K562 (cell line): ENCODE measurements at regions not wholly inside any gene's neighbourhood (a gene's known extent, or its start where the extent isn't known, plus 50 kb on each side); places are given as distances from the start of the nearest gene placed in this dataset.

ENCODE experiments used
- ATAC-seq: fragments of 200-7000 bp; cut with Tn5 transposase; 3 replicates; pipeline ENCODE4 v1.9.1; 2020; ENCODE audit warnings: moderate library complexity
- BruUV-seq: library from RNA; stranded (reverse); fragments of 400-500 nt; replicated peaks from 2 replicates; lab custom pipeline; 2021; lab: Mats Ljungman, UMichigan
- CTCF ChIA-PET: fragments of 300-600 bp; formaldehyde crosslinking; extraction: SDS; loops from one replicate; lab custom pipeline; 2021; ENCODE audit warnings: low intra/inter-chr PET ratio; lab: Yijun Ruan, JAX
- POLR2A ChIA-PET: fragments of 300-600, 350-650 bp; sonication (Branson Sonifier 250); formaldehyde crosslinking; extraction: SDS; loops from one replicate; lab custom pipeline; 2021; ENCODE audit warnings: antibody characterized with exemption, inconsistent platforms; lab: Yijun Ruan, JAX
- DNase-seq, 4 experiments: peaks; one replicate each; pipeline versions ENCODE4 v3.0.0 to v3.0.0-alpha.2; 2011 to 2018; ENCODE audit warnings: low spot score in 3 of 4, mixed read lengths in 3 of 4; ENCODE audit errors: extremely low read depth in 1 of 4
- FAIRE-seq: peaks from 2 replicates; lab custom pipeline; 2011; peaks lifted over from hg19 to GRCh38; lab: Jason Lieb, UNC
- H2AFZ ChIP-seq: 2 replicates; pipeline ENCODE4 v1.6.0; 2011; ENCODE audit warnings: low read depth, low read length, control low read depth, inconsistent platforms
- H3K27ac ChIP-seq: fragments of 200-600 bp; 3 replicates; pipeline ENCODE4 v1.8.0; 2011; ENCODE audit warnings: low read depth, mild to moderate bottlenecking, control low read depth, inconsistent platforms, low read length, moderate library complexity, mixed read lengths; ENCODE audit errors: extremely low read depth
- H3K27me3 ChIP-seq, 2 experiments: fragments of 300-600 bp in 1 of 2; 2 replicates in 1 of 2; 3 replicates in 1 of 2; pipeline versions ENCODE4 v1.6.0 to v1.8.0; 2011; ENCODE audit warnings: inconsistent platforms in 2 of 2, low read length in 2 of 2, mild to moderate bottlenecking in 1 of 2, mixed read lengths in 1 of 2, moderate library complexity in 1 of 2; ENCODE audit not compliant: control insufficient read depth in 2 of 2, insufficient read depth in 2 of 2
- H3K36me3 ChIP-seq: fragments of 300-600 bp; 3 replicates; pipeline ENCODE4 v1.8.0; 2011; ENCODE audit warnings: mild to moderate bottlenecking, low read length, inconsistent platforms; ENCODE audit not compliant: control insufficient read depth, insufficient read depth
- H3K4me1 ChIP-seq, 2 experiments: fragments of 200-600 bp in 1 of 2; replicated peaks in 1 of 2; 2 replicates in 1 of 2; 3 replicates in 1 of 2; pipeline versions ENCODE4 v1.5.1 to v1.8.0; 2011; ENCODE audit warnings: inconsistent platforms in 2 of 2, low read length in 2 of 2, mild to moderate bottlenecking in 1 of 2, mixed read lengths in 1 of 2, moderate library complexity in 1 of 2; ENCODE audit not compliant: control insufficient read depth in 2 of 2, insufficient read depth in 2 of 2
- H3K4me2 ChIP-seq: 2 replicates; pipeline ENCODE4 v1.6.1; 2011; ENCODE audit warnings: low read length, control low read depth, inconsistent platforms, mixed read lengths; ENCODE audit not compliant: insufficient read depth
- H3K4me3 ChIP-seq: fragments of 200-600 bp; sonication (generic), shearing (Covaris generic); 2 replicates; pipeline ENCODE4 v1.5.1; 2016; ENCODE audit warnings: control low read depth, inconsistent platforms
- H3K79me2 ChIP-seq: fragments of 200-600 bp; 3 replicates; pipeline ENCODE4 v1.8.0; 2011; ENCODE audit warnings: low read length, inconsistent platforms; ENCODE audit not compliant: control insufficient read depth, insufficient read depth
- H3K9ac ChIP-seq, 2 experiments: 2 replicates each; pipeline versions ENCODE4 v1.6.0 to v1.6.1; 2011; ENCODE audit warnings: low read depth in 2 of 2, low read length in 2 of 2, control low read depth in 1 of 2, inconsistent platforms in 1 of 2, mild to moderate bottlenecking in 1 of 2, mixed read lengths in 1 of 2; ENCODE audit not compliant: insufficient read depth in 1 of 2
- H3K9me1 ChIP-seq: one replicate; pipeline ENCODE4 v1.6.0; 2011; ENCODE audit warnings: inconsistent platforms, mild to moderate bottlenecking, low read length, moderate library complexity; ENCODE audit not compliant: control insufficient read depth, insufficient read depth
- H3K9me3 ChIP-seq: replicated peaks from 2 replicates; pipeline ENCODE4 v1.5.1; 2011; ENCODE audit warnings: low read depth, low read length, inconsistent platforms; ENCODE audit not compliant: control insufficient read depth, insufficient read depth
- H4K20me1 ChIP-seq: replicated peaks from 2 replicates; pipeline ENCODE4 v1.6.1; 2011; ENCODE audit warnings: low read length, inconsistent platforms, mixed read lengths; ENCODE audit not compliant: control insufficient read depth, insufficient read depth
- ATF1 ChIP-seq, 2 experiments: fragments of 450-650 bp in 1 of 2; IDR thresholded peaks; 2 replicates each; pipeline ENCODE4 v1.6.1; 2016; ENCODE audit warnings: missing compliant biosample characterization in 1 of 2, missing genetic modification characterization in 1 of 2
- CHD4 ChIP-seq: fragments of 200-600 bp; sonication (generic); IDR thresholded peaks from 3 replicates; pipeline ENCODE4 v1.6.1; 2012; ENCODE audit warnings: low read depth, mild to moderate bottlenecking, mixed read lengths, low read length, inconsistent platforms; ENCODE audit not compliant: insufficient read depth, insufficient replicate concordance, poor library complexity, severe bottlenecking
- CTBP1 ChIP-seq: fragments of 450-650 bp; IDR thresholded peaks from 2 replicates; pipeline ENCODE4 v1.6.1; 2016; ENCODE audit warnings: borderline replicate concordance
- EGR1 ChIP-seq: fragments of 450-650 bp; conservative IDR thresholded peaks from 2 replicates; pipeline ENCODE4 v1.6.1; 2017; ENCODE audit warnings: mild to moderate bottlenecking
- NR4A1 ChIP-seq, 2 experiments: fragments of 250-450 bp in 1 of 2; fragments of 450-650 bp in 1 of 2; sonication (Bioruptor Pico) in 1 of 2; IDR thresholded peaks; 2 replicates each; pipeline versions ENCODE4 v1.4.0 to v1.6.1; 2016 to 2020; ENCODE audit warnings: mild to moderate bottlenecking in 2 of 2, missing compliant biosample characterization in 1 of 2, missing genetic modification characterization in 1 of 2, moderate library complexity in 1 of 2
- ZNF311 ChIP-seq: fragments of 250-450 bp; sonication (Bioruptor Pico); IDR thresholded peaks from 2 replicates; pipeline ENCODE4 v1.4.0; 2020; ENCODE audit warnings: mild to moderate bottlenecking, moderate library complexity
- WGBS: fragments of 100-300 bp; shearing (Covaris generic); methylation state at CpG from one replicate; pipeline ENCODE4 v1.1.6; 2016; ENCODE audit warnings: low coverage, mixed read lengths; ENCODE audit not compliant: insufficient coverage; ENCODE audit errors: missing lambda C conversion rate; 5-methylcytosine and 5-hydroxymethylcytosine counted together
- in situ Hi-C: fragments of 300-500 bp; cut with MboI; formaldehyde crosslinking; loops from 4 replicates; pipeline ENCODE4 v1.15.0; 2018; ENCODE audit warnings: inconsistent platforms, mixed read lengths
- intact Hi-C: fragments of 100-400 bp; cut with micrococcal nuclease; formaldehyde crosslinking; loops from 2 replicates; pipeline ENCODE4 v1.14.2; 2022
- TF ChIP-seq, protein P1 (sequence below): fragments of 450-650 bp; formaldehyde crosslinking; IDR thresholded peaks from 2 replicates; pipeline ENCODE4 v1.4.0; 2020; ENCODE audit warnings: mild to moderate bottlenecking
- TF ChIP-seq, protein P2 (sequence below): fragments of 200-600 bp; sonication (generic); IDR thresholded peaks from one replicate; pipeline ENCODE4 v1.6.1; 2012; ENCODE audit warnings: mild to moderate bottlenecking, low read depth, low read length, inconsistent platforms

DNA sequence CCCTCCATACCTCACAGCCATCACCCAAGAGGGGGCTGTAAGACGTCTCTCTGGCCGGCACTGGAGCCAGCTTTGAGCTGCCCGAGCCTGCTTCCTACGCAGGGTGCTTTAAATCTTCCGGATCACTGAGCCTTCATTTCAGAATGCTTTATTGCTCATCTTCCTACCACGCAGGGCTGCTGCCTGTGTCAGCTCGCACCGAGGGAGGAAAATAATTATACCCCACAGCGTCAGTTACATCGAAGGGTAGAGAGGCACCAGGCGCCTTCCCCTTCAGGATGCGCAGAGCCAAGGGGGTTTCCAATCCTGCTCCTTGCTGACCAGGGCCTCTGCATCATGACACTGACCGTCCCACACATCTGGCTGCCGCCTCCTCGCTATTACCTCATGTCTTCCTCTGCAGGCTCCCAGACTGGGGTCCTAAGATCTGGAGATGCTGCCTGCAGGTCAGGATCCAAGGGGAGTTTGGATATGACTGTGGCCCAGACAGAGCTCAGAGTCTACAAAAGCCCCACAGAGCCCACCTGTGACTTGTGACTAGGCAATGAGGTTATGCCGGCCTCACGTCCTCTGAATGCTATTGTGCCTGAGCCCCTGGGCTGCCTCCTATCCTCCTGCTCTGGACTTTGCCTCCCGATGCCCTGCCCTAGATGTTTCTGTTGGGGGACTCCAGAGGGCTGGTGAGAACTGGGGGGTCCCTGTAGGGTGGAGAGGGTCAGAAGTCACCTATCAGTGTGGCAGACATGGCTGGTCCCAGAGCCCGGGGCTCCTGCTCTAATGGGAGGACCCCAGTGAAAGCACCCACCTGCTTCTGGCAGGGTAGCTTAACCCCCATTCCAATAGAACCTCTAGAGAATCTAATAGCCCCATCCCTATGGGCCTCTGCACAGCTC is 220.3 kb upstream of the RTL1 start:
- Histone ChIP-seq H3K27ac (no peak overlapping the region), H3K9me3 (no peaks in the 10 kb centered on the region), H3K4me1 (peaks cover 0 to 5% of the 10 kb centered on the region in 2 experiments; a peak in 1 of 5 replicates), H3K4me2 (no peak overlapping the region), H3K79me2 (no peaks in the 10 kb centered on the region), H3K36me3 (no peaks in the 10 kb centered on the region), H3K4me3 (no peak overlapping the region), H3K9ac (no peak overlapping the region), H4K20me1 (no peaks in the 10 kb centered on the region), H3K9me1 (no peaks in the 10 kb centered on the region), H3K27me3 (peaks cover 0 to 74% of the 10 kb centered on the region in 2 experiments; a peak in 4 of 5 replicates), H2AFZ (no peak overlapping the region)
- POLR2A ChIA-PET = interaction anchor here (0.9 to 1.0 kb wide), 2 partner anchors 8 to 92 kb away, joined by 3 to 4 read pairs; no protein-coding TSS in a partner anchor
- no TSS peak for BruUV-seq
- ATAC-seq (no peak), DNase-seq (no peak), FAIRE-seq (no peak)
- intact Hi-C loops = no loop called here
- in situ Hi-C loops = no loop called here
- CTCF ChIA-PET = no interaction called here
- under 1% methylated on average over 15 of the region's 19 CpGs for WGBS
- TF ChIP-seq, protein P1, sequence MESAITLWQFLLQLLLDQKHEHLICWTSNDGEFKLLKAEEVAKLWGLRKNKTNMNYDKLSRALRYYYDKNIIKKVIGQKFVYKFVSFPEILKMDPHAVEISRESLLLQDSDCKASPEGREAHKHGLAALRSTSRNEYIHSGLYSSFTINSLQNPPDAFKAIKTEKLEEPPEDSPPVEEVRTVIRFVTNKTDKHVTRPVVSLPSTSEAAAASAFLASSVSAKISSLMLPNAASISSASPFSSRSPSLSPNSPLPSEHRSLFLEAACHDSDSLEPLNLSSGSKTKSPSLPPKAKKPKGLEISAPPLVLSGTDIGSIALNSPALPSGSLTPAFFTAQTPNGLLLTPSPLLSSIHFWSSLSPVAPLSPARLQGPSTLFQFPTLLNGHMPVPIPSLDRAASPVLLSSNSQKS (CRISPR knock-in tag) = no peak
- TF ChIP-seq ATF1 (CRISPR knock-in tag; IDR thresholded peaks at IDR 0.05) (no peak), ATF1 (tag; IDR thresholded peaks at IDR 0.05) (no peak), NR4A1 (CRISPR knock-in tag; IDR thresholded peaks at IDR 0.05) (no peak), NR4A1 (tag; IDR thresholded peaks at IDR 0.05) (no peak), CTBP1 (no peak), ZNF311 (CRISPR knock-in tag) (no peak), EGR1 (no peak), CHD4 (no peak)
- TF ChIP-seq, protein P2, sequence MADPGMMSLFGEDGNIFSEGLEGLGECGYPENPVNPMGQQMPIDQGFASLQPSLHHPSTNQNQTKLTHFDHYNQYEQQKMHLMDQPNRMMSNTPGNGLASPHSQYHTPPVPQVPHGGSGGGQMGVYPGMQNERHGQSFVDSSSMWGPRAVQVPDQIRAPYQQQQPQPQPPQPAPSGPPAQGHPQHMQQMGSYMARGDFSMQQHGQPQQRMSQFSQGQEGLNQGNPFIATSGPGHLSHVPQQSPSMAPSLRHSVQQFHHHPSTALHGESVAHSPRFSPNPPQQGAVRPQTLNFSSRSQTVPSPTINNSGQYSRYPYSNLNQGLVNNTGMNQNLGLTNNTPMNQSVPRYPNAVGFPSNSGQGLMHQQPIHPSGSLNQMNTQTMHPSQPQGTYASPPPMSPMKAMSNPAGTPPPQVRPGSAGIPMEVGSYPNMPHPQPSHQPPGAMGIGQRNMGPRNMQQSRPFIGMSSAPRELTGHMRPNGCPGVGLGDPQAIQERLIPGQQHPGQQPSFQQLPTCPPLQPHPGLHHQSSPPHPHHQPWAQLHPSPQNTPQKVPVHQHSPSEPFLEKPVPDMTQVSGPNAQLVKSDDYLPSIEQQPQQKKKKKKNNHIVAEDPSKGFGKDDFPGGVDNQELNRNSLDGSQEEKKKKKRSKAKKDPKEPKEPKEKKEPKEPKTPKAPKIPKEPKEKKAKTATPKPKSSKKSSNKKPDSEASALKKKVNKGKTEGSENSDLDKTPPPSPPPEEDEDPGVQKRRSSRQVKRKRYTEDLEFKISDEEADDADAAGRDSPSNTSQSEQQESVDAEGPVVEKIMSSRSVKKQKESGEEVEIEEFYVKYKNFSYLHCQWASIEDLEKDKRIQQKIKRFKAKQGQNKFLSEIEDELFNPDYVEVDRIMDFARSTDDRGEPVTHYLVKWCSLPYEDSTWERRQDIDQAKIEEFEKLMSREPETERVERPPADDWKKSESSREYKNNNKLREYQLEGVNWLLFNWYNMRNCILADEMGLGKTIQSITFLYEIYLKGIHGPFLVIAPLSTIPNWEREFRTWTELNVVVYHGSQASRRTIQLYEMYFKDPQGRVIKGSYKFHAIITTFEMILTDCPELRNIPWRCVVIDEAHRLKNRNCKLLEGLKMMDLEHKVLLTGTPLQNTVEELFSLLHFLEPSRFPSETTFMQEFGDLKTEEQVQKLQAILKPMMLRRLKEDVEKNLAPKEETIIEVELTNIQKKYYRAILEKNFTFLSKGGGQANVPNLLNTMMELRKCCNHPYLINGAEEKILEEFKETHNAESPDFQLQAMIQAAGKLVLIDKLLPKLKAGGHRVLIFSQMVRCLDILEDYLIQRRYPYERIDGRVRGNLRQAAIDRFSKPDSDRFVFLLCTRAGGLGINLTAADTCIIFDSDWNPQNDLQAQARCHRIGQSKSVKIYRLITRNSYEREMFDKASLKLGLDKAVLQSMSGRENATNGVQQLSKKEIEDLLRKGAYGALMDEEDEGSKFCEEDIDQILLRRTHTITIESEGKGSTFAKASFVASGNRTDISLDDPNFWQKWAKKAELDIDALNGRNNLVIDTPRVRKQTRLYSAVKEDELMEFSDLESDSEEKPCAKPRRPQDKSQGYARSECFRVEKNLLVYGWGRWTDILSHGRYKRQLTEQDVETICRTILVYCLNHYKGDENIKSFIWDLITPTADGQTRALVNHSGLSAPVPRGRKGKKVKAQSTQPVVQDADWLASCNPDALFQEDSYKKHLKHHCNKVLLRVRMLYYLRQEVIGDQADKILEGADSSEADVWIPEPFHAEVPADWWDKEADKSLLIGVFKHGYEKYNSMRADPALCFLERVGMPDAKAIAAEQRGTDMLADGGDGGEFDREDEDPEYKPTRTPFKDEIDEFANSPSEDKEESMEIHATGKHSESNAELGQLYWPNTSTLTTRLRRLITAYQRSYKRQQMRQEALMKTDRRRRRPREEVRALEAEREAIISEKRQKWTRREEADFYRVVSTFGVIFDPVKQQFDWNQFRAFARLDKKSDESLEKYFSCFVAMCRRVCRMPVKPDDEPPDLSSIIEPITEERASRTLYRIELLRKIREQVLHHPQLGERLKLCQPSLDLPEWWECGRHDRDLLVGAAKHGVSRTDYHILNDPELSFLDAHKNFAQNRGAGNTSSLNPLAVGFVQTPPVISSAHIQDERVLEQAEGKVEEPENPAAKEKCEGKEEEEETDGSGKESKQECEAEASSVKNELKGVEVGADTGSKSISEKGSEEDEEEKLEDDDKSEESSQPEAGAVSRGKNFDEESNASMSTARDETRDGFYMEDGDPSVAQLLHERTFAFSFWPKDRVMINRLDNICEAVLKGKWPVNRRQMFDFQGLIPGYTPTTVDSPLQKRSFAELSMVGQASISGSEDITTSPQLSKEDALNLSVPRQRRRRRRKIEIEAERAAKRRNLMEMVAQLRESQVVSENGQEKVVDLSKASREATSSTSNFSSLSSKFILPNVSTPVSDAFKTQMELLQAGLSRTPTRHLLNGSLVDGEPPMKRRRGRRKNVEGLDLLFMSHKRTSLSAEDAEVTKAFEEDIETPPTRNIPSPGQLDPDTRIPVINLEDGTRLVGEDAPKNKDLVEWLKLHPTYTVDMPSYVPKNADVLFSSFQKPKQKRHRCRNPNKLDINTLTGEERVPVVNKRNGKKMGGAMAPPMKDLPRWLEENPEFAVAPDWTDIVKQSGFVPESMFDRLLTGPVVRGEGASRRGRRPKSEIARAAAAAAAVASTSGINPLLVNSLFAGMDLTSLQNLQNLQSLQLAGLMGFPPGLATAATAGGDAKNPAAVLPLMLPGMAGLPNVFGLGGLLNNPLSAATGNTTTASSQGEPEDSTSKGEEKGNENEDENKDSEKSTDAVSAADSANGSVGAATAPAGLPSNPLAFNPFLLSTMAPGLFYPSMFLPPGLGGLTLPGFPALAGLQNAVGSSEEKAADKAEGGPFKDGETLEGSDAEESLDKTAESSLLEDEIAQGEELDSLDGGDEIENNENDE = no peak
